GM18867 (cell line): ENCODE measurements at regions not wholly inside any gene's neighbourhood (a gene's known extent, or its start where the extent isn't known, plus 50 kb on each side); places are given as distances from the start of the nearest gene placed in this dataset.
A peak's percentile ranks its signal among the peaks of the same experiment; 100 is the strongest.

ENCODE experiments used
- ATAC-seq: cut with Tn5 transposase; IDR thresholded peaks from one replicate; pipeline ENCODE4 v1.9.1; 2021; ENCODE audit warnings: mild to moderate bottlenecking, moderate library complexity; ENCODE audit not compliant: unreplicated experiment

DNA sequence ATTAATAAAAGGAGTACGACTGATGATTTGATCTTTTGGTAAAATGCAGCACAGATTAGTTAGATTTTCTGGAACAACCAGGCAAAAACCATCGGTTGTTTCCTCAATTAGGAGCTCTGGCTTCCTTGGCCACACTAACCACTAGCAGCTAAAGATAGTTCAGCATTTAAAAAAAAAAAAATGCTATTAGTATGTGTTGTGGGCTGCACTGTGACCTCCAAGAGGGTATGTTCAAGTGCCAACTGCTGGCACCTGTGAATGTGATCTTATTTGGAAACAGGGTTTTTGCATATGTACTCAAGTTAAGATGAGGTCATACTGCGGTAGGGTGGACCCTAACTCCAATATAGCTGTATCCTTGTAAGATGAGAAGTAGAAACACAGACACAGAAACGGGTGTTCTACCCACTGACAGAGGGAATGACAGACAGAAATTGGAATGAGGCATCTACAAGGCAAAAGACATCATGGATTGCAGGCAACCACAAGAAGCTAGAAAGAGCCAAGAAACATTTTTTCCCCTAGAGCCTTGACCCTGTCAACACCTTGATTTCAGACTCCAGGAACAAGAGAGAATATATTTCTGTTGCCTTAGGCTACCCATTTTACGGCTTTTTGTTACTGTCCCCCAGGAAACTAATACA lies 534.6 kb upstream of the ROBO2 start:
- no peak for ATAC-seq

DNA sequence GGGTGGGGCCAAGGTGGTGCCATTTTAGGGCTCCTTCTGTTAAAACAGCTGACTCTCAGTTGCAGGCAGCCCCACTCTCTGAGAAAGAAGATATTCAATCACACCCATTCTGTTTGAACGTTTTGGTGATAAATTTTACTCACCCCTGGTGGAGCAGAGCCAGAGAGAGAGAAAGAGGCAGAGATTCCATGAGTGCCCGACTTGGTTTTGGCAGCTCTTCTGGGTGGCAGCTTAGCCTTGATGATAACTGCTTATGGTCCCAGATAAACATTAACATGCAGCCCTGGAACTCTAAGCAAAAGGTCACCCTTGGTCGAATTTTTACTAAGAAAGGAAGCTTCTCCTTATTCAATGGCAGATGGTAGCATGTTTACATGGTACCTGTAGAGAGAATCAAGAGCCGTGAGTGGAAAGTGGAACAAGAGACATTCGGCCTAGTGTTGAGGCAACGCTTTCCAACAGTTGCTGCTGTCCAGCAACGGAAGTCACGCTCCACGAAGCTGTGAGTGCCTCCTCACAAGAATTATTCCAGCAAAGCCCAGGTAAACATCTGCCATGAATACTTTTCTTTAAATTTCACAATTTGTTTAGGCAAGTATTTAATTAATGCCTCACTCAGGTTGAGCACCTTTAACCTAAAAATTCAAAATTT lies 530.6 kb upstream of the ROBO2 start:
- no peak for ATAC-seq

GRCh38 chr3:76514836-76515235 lies 525.1 kb upstream of the ROBO2 start:
- no peak for ATAC-seq

DNA sequence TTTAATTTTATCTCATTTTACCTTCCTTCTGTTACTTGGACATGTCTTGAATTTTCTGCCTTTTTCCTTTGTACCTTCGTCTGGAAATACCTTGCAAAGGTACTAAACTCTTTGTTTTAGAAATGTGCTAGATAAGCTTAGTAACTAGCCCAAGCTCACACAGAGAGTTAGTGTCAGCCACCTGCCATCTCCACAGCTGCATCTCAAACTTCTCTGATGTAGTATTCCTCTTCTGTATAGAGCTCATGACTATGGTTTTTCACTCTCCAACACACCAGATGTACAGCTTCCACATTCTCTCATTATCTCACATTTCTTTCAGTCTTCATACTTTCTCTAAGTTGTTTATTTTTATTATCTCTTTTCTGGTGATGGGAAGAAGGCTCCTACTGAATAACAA lies 516.6 kb upstream of the ROBO2 start:
- ATAC-seq = no peak

GRCh38 chr3:76525726-76526125 lies 514.2 kb upstream of the ROBO2 start:
- no peak for ATAC-seq

DNA sequence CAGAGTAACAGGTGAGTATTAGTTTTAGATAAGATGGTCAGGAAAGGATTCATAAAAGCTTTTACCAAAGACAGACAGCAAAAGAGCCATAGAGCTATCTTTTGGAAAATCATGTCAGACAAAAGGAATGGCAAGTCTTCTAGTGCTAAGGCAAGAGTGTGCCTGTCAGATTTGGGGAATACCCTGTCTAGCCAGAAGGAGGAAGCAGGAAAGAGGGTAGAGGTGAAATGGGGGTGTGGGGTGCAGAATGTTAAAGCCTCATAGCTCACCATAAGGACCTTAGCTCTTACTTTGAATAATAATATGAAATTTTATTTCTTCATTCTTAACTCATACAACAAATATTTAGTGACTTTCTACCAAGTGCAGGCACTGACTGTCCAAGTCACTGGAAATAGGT lies 512.1 kb upstream of the ROBO2 start:
- ATAC-seq = no peak

DNA sequence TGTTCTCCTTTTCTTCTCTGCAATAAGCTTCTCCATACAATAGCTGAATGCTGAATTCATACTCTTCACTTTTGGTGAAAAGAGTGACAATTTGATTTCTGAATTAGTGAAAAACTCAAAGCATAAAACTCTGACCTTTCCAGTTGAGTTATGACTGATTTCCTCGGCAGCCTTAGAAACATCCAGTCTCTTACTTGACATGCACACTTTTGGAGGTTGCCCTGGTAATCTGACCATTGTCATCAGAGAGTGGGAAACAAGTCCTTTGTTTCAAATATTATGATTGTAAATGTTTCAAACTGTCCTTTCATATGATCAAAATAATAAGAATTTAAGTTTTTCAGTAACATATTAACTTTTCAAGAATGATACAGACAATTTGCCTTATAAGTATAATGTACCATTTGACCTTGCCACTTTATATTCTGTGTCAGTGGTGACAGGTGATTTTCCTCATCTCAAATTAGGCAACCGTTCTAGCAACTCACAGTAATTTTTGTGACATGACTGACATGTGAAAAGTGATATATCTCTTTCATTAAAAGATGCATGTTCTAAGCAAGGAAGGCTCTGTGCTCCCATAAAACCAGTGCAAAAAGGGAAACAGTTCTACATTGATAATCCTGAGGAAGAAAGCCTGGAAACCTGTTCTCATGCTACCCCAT lies 507.6 kb upstream of the ROBO2 start:
- no peak for ATAC-seq

GRCh38 chr3:76533710-76534109 lies 506.2 kb upstream of the ROBO2 start:
- ATAC-seq = peak; percentile 61

GRCh38 chr3:76537857-76538256 lies 502.0 kb upstream of the ROBO2 start:
- ATAC-seq = peak; percentile 81

GRCh38 chr3:76547674-76548073 lies 492.2 kb upstream of the ROBO2 start:
- no peak for ATAC-seq

GRCh38 chr3:76550522-76551201 lies 489.2 kb upstream of the ROBO2 start:
- ATAC-seq = no peak

- no peak for ATAC-seq
These were observed 488.2 kb upstream of the ROBO2 start for GRCh38 chr3:76551739-76552138.

DNA sequence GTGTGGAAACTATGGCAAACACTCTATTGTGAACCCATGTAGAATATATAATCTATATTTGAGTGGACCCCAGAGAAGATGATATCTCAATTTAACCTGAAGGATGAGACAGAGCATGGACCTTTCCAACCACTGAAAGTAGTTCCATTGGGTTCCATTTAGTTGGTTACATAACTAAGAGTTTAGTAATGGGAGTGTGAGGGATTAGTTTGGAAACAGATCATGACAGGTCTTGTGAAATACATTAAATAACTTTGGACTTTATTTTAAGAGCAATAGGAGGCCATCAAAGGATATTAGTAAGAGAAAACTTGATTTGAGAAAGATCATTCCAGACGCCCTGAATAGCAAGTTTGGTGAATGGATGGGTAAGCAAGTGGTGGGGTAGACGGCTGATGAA lies 487.2 kb upstream of the ROBO2 start:
- no peak for ATAC-seq

DNA sequence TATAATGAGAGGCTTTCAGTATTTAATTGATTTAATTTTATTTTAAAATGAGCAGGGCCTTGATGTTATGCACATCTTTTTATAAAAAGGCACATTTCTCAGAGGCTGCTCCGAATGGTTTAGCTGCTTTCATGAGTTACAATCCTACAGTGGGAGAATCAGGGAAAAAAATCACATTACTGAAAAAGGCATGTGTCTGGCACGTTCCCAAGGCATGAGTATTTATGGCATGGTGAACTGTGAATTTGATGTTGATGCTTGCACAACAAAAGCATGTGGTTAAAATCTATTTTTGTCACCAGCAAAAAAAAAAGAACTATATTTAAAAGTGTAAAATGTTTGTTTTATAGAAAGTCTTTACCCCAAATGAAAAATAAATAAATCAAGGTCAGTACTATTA lies 485.2 kb upstream of the ROBO2 start:
- ATAC-seq = no peak

DNA sequence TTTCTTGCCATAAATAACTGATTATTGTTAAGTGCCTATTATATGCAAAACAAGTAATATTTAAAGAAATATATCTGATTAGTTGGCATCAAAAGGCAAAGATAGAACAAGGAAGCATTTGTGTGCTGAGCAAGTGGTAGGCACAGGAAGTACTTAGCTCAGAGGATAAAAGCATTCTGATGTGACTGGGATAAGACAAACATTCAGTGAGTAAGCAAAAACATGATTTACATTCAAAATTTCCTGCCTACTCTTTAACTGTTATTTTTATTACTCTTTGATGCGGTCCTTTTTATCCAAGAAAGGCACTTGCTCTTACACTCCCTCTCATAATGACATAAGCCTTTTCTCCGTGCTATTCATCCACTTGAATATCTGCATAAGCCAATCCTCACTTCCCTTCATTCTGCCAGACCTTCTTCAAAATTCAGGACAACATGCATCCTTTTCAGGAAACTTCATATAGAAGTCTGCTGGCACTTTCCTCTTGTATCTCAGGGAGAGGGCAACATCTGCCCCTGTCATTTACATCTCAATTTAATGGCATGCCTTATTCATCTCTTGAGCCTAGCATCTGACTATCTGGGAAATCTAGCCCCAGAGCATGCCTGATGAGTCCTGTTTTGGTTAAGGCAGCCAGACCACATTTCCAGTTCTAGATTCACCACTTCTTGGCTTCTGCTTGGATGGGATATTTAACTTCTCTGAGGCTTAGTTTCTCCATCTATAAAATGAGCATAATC lies 478.2 kb upstream of the ROBO2 start:
- ATAC-seq = no peak

GRCh38 chr3:76565496-76566210 lies 474.2 kb upstream of the ROBO2 start:
- peak; percentile 60 for ATAC-seq

- peak; percentile 19 for ATAC-seq
These were observed 473.7 kb upstream of the ROBO2 start for GRCh38 chr3:76566211-76566534.

GRCh38 chr3:76566904-76567303 lies 473.0 kb upstream of the ROBO2 start:
- ATAC-seq = no peak

DNA sequence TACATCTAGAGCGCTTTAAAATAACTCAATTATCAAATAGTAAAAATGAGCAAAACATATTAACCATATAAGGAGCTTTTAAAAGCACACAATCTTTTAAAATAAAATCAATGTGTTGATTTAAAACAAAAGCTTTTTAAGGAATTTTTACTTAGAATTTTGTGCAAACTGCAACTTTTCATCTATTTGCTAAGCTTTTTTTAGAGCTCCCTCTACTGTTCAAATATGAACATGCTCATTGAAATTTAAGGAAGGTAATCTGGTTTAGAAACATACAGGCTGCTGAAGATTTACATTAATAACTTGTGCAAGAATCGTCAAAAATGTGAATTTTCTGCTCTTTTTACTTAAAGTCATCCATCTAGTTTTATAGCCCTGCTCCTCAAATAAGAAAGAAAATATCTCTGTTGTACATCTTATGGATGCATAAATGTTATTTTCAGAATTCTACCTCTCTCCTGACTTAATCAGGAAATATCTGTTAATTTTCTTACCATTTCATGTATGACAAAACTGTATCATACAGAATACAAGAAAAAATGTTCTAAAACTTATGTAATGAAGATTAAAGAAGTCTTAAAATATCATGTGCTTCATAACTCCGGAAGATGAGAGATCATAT lies 469.4 kb upstream of the ROBO2 start:
- ATAC-seq = no peak

GRCh38 chr3:76576201-76576600 lies 463.7 kb upstream of the ROBO2 start:
- ATAC-seq = no peak
